ENCODE measurements at regions not wholly inside any gene's neighbourhood (a gene's known extent, or its start where the extent isn't known, plus 50 kb on each side); places are given as distances from the start of the nearest gene placed in this dataset.

GRCh38 chr11:133608496-133608895 lies 76.2 kb upstream of the OPCML start:
- TF ChIP-seq POLR2A (IDR thresholded peaks at IDR 0.05; ENCODE audit: low read depth, low read length): no peak
- no peak for TF ChIP-seq CTCF (conservative IDR thresholded peaks at IDR 0.05; ENCODE audit: low read depth, low read length)
- no peak for TF ChIP-seq ELK1 (IDR thresholded peaks at IDR 0.05; ENCODE audit: borderline replicate concordance, low read depth, low read length)
- no peak for TF ChIP-seq RAD21 (IDR thresholded peaks at IDR 0.05; ENCODE audit: low read length)
- TF ChIP-seq USF2 (IDR thresholded peaks at IDR 0.05; ENCODE audit: low read depth, low read length): no peak
- no peak for TF ChIP-seq RFX5 (IDR thresholded peaks at IDR 0.05; ENCODE audit: low read depth, low read length)
- TF ChIP-seq MAFK (IDR thresholded peaks at IDR 0.05; ENCODE audit: low read depth, low read length): no peak
- TF ChIP-seq MXI1 (IDR thresholded peaks at IDR 0.05; ENCODE audit: borderline replicate concordance, low read depth, low read length): no peak
- no peak for TF ChIP-seq NFE2L2 (IDR thresholded peaks at IDR 0.05; ENCODE audit: low read depth, low read length)
- no peak for TF ChIP-seq SMC3 (IDR thresholded peaks at IDR 0.05; ENCODE audit: low read depth, low read length)
- no peak for TF ChIP-seq MAZ (IDR thresholded peaks at IDR 0.05; ENCODE audit: borderline replicate concordance, low read depth, low read length)
